Body of pancreas (tissue), 4 donors: ENCODE measurements at regions not wholly inside any gene's neighbourhood (a gene's known extent, or its start where the extent isn't known, plus 50 kb on each side); places are given as distances from the start of the nearest gene placed in this dataset.

Experiments used
- ATAC-seq: fragments of 150-250 bp; one replicate; pipeline ENCODE4 v1.9.1; 2016
- DNase-seq, 4 donors: peaks; one replicate each; pipeline ENCODE4 v3.0.0-alpha.2; 2019
- H3K27ac ChIP-seq, 4 donors: fragments of 200-600 bp; sonication (generic); 1 replicate in 3 of 4; 2 replicates in 1 of 4; pipeline versions ENCODE4 v1.5.1 to v1.6.1; 2016 to 2019; ENCODE audit warnings: mild to moderate bottlenecking in 1 of 4, mixed read lengths in 1 of 4, moderate library complexity in 1 of 4
- H3K27me3 ChIP-seq, 2 donors: fragments of 200-600 bp; sonication (generic); one replicate each; pipeline ENCODE4 v1.6.0; 2016; ENCODE audit warnings: mild to moderate bottlenecking in 1 of 2
- H3K36me3 ChIP-seq, 2 donors: fragments of 200-600 bp; sonication (generic); replicated peaks in 1 of 2; 2 replicates each; pipeline ENCODE4 v1.5.1; 2016; ENCODE audit warnings: low read depth in 2 of 2; ENCODE audit not compliant: insufficient read depth in 1 of 2
- H3K4me1 ChIP-seq: fragments of 200-600 bp; sonication (generic); one replicate; pipeline ENCODE4 v1.6.0; 2016
- H3K4me3 ChIP-seq, 2 donors: fragments of 200-600 bp; sonication (generic); 1 replicate in 1 of 2; 2 replicates in 1 of 2; pipeline ENCODE4 v1.5.1; 2016 to 2019
- H3K9me3 ChIP-seq, 3 donors: fragments of 200-600 bp; sonication (generic); 1 replicate in 2 of 3; 2 replicates in 1 of 3; pipeline ENCODE4 v1.5.1; 2016
- POLR2A ChIP-seq, 3 donors: fragments of 450-650 bp; IDR thresholded peaks; one replicate each; pipeline ENCODE4 v1.6.1; 2016; ENCODE audit warnings: antibody characterized with exemption in 3 of 3, mild to moderate bottlenecking in 2 of 3
- WGBS, 2 donors: methylation state at CpG; one replicate each; pipeline ENCODE4 v1.1.5; 2017; 5-methylcytosine and 5-hydroxymethylcytosine counted together
- intact Hi-C: fragments of 100-400 bp; cut with DNase I; formaldehyde crosslinking; loops from one replicate; pipeline ENCODE4 v1.15.1; 2023
- TF ChIP-seq, protein P1 (sequence below), 7 experiments: fragments of 450-650 bp in 4 of 7; fragments of 200-600 bp in 3 of 7; sonication (generic) in 3 of 7; IDR thresholded peaks; one replicate each; pipeline ENCODE4 v1.5.1; 2016 to 2019; ENCODE audit warnings: antibody characterized with exemption in 7 of 7

DNA sequence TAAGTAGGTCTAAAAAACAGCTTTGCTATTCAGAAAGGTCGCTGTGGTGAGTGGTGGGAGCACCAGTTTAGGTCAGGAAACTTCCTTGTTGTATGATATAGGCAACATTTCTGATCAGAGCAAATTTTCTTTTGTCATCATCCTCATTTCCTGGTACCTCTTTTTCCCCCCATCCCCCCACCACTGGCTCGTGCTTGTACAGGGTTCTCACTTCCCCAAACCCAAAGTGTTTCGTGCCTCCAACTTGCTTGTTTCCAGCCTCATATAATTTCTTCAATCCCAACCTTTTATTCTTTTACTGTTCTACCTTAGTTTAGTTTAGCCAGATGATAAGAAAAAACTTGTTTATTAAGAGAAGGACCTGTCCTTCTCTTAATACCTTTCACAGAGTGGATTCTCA is 209.4 kb upstream of the JAG1 start:
- WGBS, 2 donors: 72 to 97% methylated on average over 3 of the region's 3 CpGs

DNA sequence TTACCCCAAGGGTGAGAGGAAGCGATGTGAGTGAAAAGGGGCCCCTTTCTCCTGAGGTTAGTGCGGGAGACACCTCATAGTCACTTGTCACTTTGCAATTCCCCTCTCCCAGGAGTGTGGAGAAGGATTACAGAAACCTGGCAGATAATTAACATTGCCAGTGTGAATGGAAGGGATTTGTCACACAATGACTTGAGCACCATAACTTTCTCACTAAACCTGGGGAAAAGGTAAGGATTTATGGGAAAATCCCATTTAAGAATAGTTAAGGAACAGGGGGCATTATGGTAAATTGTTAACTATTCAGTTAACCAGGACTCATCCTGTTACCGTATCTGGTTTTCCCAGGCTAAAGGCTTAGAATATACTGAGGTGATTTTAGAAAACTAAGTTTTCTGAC is 219.5 kb upstream of the JAG1 start:
- DNase-seq: no peak
- H3K4me3 ChIP-seq: no peak overlapping the region
- H3K27me3 ChIP-seq: no peaks in the 10 kb centered on the region
- H3K36me3 ChIP-seq: no peaks in the 10 kb centered on the region
- H3K27ac ChIP-seq: no peak overlapping the region
- intact Hi-C loops: no loop called here
- TF ChIP-seq, protein P1, sequence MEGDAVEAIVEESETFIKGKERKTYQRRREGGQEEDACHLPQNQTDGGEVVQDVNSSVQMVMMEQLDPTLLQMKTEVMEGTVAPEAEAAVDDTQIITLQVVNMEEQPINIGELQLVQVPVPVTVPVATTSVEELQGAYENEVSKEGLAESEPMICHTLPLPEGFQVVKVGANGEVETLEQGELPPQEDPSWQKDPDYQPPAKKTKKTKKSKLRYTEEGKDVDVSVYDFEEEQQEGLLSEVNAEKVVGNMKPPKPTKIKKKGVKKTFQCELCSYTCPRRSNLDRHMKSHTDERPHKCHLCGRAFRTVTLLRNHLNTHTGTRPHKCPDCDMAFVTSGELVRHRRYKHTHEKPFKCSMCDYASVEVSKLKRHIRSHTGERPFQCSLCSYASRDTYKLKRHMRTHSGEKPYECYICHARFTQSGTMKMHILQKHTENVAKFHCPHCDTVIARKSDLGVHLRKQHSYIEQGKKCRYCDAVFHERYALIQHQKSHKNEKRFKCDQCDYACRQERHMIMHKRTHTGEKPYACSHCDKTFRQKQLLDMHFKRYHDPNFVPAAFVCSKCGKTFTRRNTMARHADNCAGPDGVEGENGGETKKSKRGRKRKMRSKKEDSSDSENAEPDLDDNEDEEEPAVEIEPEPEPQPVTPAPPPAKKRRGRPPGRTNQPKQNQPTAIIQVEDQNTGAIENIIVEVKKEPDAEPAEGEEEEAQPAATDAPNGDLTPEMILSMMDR (IDR thresholded peaks at IDR 0.05): no peak
- TF ChIP-seq POLR2A (IDR thresholded peaks at IDR 0.05): no peak
- H3K4me1 ChIP-seq: no peaks in the 10 kb centered on the region
- no peak for ATAC-seq
- 87 to 89% methylated on average over 3 of the region's 3 CpGs for WGBS, 2 donors
- H3K9me3 ChIP-seq: no peaks in the 10 kb centered on the region

More for the DNA sequence above, 209.4 kb upstream of the JAG1 start:
- Histone ChIP-seq H3K36me3 (no peaks in the 10 kb centered on the region), H3K4me1 (no peaks in the 10 kb centered on the region), H3K27me3 (no peaks in the 10 kb centered on the region), H3K4me3 (no peak overlapping the region), H3K27ac (no peak overlapping the region), H3K9me3 (no peaks in the 10 kb centered on the region)
- no peak for DNase-seq
- ATAC-seq: no peak
- intact Hi-C loops: no loop called here
- TF ChIP-seq POLR2A (IDR thresholded peaks at IDR 0.05): no peak
- TF ChIP-seq, protein P1 (IDR thresholded peaks at IDR 0.05): no peak

DNA sequence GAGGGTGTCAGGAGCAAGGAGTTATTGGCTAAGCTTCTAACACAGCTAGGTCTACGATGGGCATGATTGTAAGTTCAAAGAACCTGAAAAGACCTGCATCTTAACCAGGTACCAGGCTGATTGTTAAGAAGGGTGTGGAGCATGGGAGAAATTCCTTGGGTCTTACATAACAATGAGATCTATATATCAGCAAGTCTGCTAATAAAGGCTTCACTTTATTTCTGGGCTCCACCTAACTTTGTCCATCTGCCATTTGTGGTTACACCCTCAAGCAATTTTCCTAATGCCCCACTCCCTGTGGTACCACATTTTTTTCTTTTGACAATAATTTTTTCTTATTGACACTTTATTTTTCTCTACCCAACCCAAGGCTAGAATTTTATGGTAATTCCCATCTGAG is 223.5 kb upstream of the JAG1 start:
- H3K36me3 ChIP-seq: no peaks in the 10 kb centered on the region
- intact Hi-C loops: no loop called here
- TF ChIP-seq, protein P1 (IDR thresholded peaks at IDR 0.05): no peak
- no peak for TF ChIP-seq POLR2A (IDR thresholded peaks at IDR 0.05)
- peaks cover 6% of the 10 kb centered on the region for H3K4me1 ChIP-seq
- DNase-seq (no peak), ATAC-seq (no peak)
- H3K9me3 ChIP-seq: no peaks in the 10 kb centered on the region
- H3K27ac ChIP-seq: no peak overlapping the region
- WGBS, 2 donors: 97 to 100% methylated on average over 1 of the region's 1 CpG
- H3K4me3 ChIP-seq: no peak overlapping the region
- no peaks in the 10 kb centered on the region for H3K27me3 ChIP-seq

DNA sequence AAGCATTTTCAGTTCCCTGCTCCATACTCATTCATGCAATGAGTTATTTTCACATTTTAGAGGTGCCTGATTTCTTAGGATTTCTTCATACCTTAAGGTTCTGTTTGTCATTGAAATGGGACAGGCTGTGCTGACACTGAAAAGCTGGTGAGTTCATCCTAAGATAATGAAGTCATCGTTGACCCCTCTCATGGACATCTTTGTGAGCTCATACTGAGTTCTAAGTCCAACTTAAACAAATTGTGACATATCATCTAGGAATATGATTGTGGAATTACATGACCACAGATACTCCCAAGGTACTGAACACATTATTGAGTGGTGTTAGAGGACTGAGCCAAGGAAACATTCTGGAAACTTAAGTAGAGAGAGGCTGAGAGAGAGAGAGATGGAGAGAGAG is 224.8 kb upstream of the JAG1 start:
- H3K27ac ChIP-seq: no peak overlapping the region
- peaks cover 11% of the 10 kb centered on the region for H3K4me1 ChIP-seq
- ATAC-seq (no peak), DNase-seq (no peak)
- no peak overlapping the region for H3K4me3 ChIP-seq
- 43 to 74% methylated on average over 1 of the region's 1 CpG for WGBS, 2 donors
- no peaks in the 10 kb centered on the region for H3K9me3 ChIP-seq
- H3K27me3 ChIP-seq: no peaks in the 10 kb centered on the region
- TF ChIP-seq, protein P1 (IDR thresholded peaks at IDR 0.05): no peak
- TF ChIP-seq POLR2A (IDR thresholded peaks at IDR 0.05): no peak
- intact Hi-C loops: no loop called here
- no peaks in the 10 kb centered on the region for H3K36me3 ChIP-seq

DNA sequence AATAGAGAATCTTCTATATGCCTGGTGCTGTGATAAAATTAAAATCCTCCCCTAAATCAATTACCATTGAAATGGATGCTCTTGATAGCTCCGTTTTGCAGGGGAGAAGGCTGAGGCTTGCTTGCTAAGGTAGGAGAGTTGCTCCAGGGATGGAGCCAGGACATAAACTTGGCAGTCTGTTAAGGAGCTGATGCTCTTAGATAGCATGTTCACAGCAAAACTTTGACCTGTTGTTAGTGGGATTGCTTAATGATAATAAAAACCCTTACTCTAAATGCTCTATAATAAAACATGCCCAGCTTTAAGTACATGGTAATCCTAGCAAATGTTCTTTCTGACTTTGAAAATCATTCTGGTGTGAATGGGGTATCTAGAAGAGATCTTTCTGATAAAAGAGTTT is 228.4 kb upstream of the JAG1 start:
- intact Hi-C loops: no loop called here
- peaks cover 11% of the 10 kb centered on the region for H3K4me1 ChIP-seq
- ATAC-seq (no peak), DNase-seq (no peak)
- no peaks in the 10 kb centered on the region for H3K27me3 ChIP-seq
- no peaks in the 10 kb centered on the region for H3K9me3 ChIP-seq
- TF ChIP-seq, protein P1 (IDR thresholded peaks at IDR 0.05): no peak
- TF ChIP-seq POLR2A (IDR thresholded peaks at IDR 0.05): no peak
- H3K27ac ChIP-seq: no peak overlapping the region
- 65 to 79% methylated on average over 1 of the region's 1 CpG for WGBS, 2 donors
- no peaks in the 10 kb centered on the region for H3K36me3 ChIP-seq
- no peak overlapping the region for H3K4me3 ChIP-seq
